GM12878 (cell line): ENCODE measurements at regions not wholly inside any gene's neighbourhood (a gene's known extent, or its start where the extent isn't known, plus 50 kb on each side); places are given as distances from the start of the nearest gene placed in this dataset.

Experiments used
- EP300 ChIP-seq, 2 experiments: fragments of 150-350 bp in 1 of 2; IDR thresholded peaks; 2 replicates each; pipeline ENCODE4 v1.6.1; 2011 to 2012; ENCODE audit warnings: low read depth in 2 of 2, low read length in 2 of 2, borderline replicate concordance in 1 of 2, improper control_type of control experiment in 1 of 2, inconsistent platforms in 1 of 2; ENCODE audit not compliant: control insufficient read depth in 1 of 2
- EZH2 ChIP-seq: IDR thresholded peaks from 2 replicates; pipeline ENCODE4 v1.6.1; 2012; ENCODE audit warnings: low read depth, mild to moderate bottlenecking, control low read depth, inconsistent platforms, low read length, borderline replicate concordance; ENCODE audit not compliant: control insufficient read depth
- POLR2A ChIP-seq: IDR thresholded peaks from 2 replicates; pipeline ENCODE4 v1.6.1; 2011; ENCODE audit warnings: low read depth, mild to moderate bottlenecking, low read length
- POLR2AphosphoS5 ChIP-seq: IDR thresholded peaks from 2 replicates; pipeline ENCODE4 v1.6.1; 2011; ENCODE audit warnings: mild to moderate bottlenecking, low read length, inconsistent platforms
- RAD21 ChIP-seq: IDR thresholded peaks from 2 replicates; pipeline ENCODE4 v1.6.1; 2011; ENCODE audit warnings: mild to moderate bottlenecking, low read depth, low read length, moderate library complexity; ENCODE audit not compliant: insufficient read depth
- SP1 ChIP-seq: IDR thresholded peaks from one replicate; pipeline ENCODE4 v1.6.1; 2011; ENCODE audit warnings: low read depth, low read length
- ZNF217 ChIP-seq: fragments of 450-650 bp; IDR thresholded peaks from 2 replicates; pipeline ENCODE4 v1.6.1; 2017; ENCODE audit warnings: antibody characterized with exemption, mild to moderate bottlenecking
- TF ChIP-seq, protein P1 (sequence below): fragments of 450-650 bp; IDR thresholded peaks from 2 replicates; pipeline ENCODE4 v1.6.1; 2018; ENCODE audit warnings: borderline replicate concordance, mild to moderate bottlenecking; ENCODE audit not compliant: partially characterized antibody
- TF ChIP-seq, protein P2 (sequence below), 3 experiments: IDR thresholded peaks in 2 of 3; conservative IDR thresholded peaks in 1 of 3; 2 replicates each; pipeline ENCODE4 v1.5.1; 2011; ENCODE audit warnings: low read depth in 3 of 3, low read length in 3 of 3, mild to moderate bottlenecking in 3 of 3, control low read depth in 2 of 3, moderate library complexity in 2 of 3, inconsistent platforms in 1 of 3, mixed read lengths in 1 of 3; ENCODE audit not compliant: control insufficient read depth in 2 of 3, insufficient read depth in 1 of 3; ENCODE audit errors: extremely low read depth in 1 of 3
- TF ChIP-seq, protein P3 (sequence below): IDR thresholded peaks from 2 replicates; pipeline ENCODE4 v1.6.1; 2011; ENCODE audit warnings: borderline replicate concordance, low read depth, mild to moderate bottlenecking, moderate library complexity, mixed read lengths, low read length; ENCODE audit not compliant: insufficient read depth; ENCODE audit errors: extremely low read length

DNA sequence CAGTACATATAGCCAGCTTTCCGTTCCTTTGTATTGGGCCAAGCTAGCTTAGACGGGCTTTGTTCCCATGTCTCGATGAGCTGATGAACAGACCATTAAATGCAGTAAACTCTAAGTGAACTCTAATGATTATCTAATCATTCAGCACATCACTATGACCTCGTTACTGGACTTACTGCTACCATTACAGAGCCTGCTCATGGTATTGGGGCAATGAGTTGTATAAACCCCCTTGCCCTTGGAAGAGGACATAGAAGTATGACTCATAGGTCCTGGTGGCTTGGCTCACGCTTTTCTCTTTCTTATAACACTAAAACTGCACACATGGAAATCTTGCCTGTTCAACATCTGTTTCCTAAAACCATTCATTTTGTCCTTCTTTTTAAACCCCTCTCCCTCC, 93.6 kb upstream of the DYNLRB2 start:
- TF ChIP-seq POLR2AphosphoS5: no peak
- TF ChIP-seq, protein P1, sequence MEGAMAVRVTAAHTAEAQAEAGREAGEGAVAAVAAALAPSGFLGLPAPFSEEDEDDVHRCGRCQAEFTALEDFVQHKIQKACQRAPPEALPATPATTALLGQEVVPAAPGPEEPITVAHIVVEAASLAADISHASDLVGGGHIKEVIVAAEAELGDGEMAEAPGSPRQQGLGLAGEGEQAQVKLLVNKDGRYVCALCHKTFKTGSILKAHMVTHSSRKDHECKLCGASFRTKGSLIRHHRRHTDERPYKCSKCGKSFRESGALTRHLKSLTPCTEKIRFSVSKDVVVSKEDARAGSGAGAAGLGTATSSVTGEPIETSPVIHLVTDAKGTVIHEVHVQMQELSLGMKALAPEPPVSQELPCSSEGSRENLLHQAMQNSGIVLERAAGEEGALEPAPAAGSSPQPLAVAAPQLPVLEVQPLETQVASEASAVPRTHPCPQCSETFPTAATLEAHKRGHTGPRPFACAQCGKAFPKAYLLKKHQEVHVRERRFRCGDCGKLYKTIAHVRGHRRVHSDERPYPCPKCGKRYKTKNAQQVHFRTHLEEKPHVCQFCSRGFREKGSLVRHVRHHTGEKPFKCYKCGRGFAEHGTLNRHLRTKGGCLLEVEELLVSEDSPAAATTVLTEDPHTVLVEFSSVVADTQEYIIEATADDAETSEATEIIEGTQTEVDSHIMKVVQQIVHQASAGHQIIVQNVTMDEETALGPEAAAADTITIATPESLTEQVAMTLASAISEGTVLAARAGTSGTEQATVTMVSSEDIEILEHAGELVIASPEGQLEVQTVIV: no peak
- TF ChIP-seq SP1: no peak
- no peak for TF ChIP-seq RAD21
- TF ChIP-seq, protein P2, sequence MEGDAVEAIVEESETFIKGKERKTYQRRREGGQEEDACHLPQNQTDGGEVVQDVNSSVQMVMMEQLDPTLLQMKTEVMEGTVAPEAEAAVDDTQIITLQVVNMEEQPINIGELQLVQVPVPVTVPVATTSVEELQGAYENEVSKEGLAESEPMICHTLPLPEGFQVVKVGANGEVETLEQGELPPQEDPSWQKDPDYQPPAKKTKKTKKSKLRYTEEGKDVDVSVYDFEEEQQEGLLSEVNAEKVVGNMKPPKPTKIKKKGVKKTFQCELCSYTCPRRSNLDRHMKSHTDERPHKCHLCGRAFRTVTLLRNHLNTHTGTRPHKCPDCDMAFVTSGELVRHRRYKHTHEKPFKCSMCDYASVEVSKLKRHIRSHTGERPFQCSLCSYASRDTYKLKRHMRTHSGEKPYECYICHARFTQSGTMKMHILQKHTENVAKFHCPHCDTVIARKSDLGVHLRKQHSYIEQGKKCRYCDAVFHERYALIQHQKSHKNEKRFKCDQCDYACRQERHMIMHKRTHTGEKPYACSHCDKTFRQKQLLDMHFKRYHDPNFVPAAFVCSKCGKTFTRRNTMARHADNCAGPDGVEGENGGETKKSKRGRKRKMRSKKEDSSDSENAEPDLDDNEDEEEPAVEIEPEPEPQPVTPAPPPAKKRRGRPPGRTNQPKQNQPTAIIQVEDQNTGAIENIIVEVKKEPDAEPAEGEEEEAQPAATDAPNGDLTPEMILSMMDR (IDR thresholded peaks at IDR 0.05 in 2 of 3, conservative IDR thresholded peaks at IDR 0.05 in 1 of 3; ENCODE audit: control insufficient read depth in 2 of 3, extremely low read depth in 1 of 3, insufficient read depth in 1 of 3, low read depth in 3 of 3, low read length in 3 of 3): no peak
- TF ChIP-seq, protein P3, sequence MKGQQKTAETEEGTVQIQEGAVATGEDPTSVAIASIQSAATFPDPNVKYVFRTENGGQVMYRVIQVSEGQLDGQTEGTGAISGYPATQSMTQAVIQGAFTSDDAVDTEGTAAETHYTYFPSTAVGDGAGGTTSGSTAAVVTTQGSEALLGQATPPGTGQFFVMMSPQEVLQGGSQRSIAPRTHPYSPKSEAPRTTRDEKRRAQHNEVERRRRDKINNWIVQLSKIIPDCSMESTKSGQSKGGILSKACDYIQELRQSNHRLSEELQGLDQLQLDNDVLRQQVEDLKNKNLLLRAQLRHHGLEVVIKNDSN: no peak
- TF ChIP-seq EP300 (IDR thresholded peaks at IDR 0.05; ENCODE audit: borderline replicate concordance in 1 of 2, control insufficient read depth in 1 of 2, low read depth in 2 of 2, low read length in 2 of 2): no peak
- TF ChIP-seq EZH2: no peak
- no peak for TF ChIP-seq POLR2A
- TF ChIP-seq ZNF217: no peak
